Osteocyte (in vitro differentiated cells): ENCODE measurements at regions not wholly inside any gene's neighbourhood (a gene's known extent, or its start where the extent isn't known, plus 50 kb on each side); places are given as distances from the start of the nearest gene placed in this dataset.

ENCODE experiments used
- DNase-seq: peaks from one replicate; pipeline ENCODE4 v3.0.0; 2021; ENCODE audit warnings: mixed read lengths; ENCODE audit not compliant: unreplicated experiment; ENCODE audit errors: extremely low spot score
- H3K27ac Mint-ChIP-seq: one replicate; pipeline ENCODE4 v1.8.0; 2021; ENCODE audit warnings: mild to moderate bottlenecking, mixed read lengths; ENCODE audit not compliant: unreplicated experiment
- H3K27me3 Mint-ChIP-seq: one replicate; pipeline ENCODE4 v1.8.0; 2021; ENCODE audit warnings: mixed read lengths; ENCODE audit not compliant: unreplicated experiment
- H3K36me3 Mint-ChIP-seq: one replicate; pipeline ENCODE4 v1.8.0; 2021; ENCODE audit warnings: mixed read lengths; ENCODE audit not compliant: unreplicated experiment
- H3K4me1 Mint-ChIP-seq: one replicate; pipeline ENCODE4 v1.8.0; 2021; ENCODE audit warnings: mixed read lengths; ENCODE audit not compliant: unreplicated experiment
- H3K4me3 Mint-ChIP-seq: one replicate; pipeline ENCODE4 v1.8.0; 2021; ENCODE audit warnings: mild to moderate bottlenecking, moderate library complexity, mixed read lengths; ENCODE audit not compliant: unreplicated experiment
- H3K9me3 Mint-ChIP-seq: one replicate; pipeline ENCODE4 v1.8.0; 2021; ENCODE audit warnings: mixed read lengths; ENCODE audit not compliant: unreplicated experiment
- TF ChIP-seq, protein P1 (sequence below): fragments of 200-600 bp; sonication (generic); IDR thresholded peaks from 2 replicates; pipeline ENCODE4 v1.5.0; 2021; ENCODE audit warnings: antibody characterized with exemption, mild to moderate bottlenecking, moderate library complexity

GRCh38 chr2:240255811-240256703 lies 115.6 kb upstream of the OTOS start:
- no peaks in the 10 kb centered on the region for H3K27me3 Mint-ChIP-seq
- TF ChIP-seq, protein P1, sequence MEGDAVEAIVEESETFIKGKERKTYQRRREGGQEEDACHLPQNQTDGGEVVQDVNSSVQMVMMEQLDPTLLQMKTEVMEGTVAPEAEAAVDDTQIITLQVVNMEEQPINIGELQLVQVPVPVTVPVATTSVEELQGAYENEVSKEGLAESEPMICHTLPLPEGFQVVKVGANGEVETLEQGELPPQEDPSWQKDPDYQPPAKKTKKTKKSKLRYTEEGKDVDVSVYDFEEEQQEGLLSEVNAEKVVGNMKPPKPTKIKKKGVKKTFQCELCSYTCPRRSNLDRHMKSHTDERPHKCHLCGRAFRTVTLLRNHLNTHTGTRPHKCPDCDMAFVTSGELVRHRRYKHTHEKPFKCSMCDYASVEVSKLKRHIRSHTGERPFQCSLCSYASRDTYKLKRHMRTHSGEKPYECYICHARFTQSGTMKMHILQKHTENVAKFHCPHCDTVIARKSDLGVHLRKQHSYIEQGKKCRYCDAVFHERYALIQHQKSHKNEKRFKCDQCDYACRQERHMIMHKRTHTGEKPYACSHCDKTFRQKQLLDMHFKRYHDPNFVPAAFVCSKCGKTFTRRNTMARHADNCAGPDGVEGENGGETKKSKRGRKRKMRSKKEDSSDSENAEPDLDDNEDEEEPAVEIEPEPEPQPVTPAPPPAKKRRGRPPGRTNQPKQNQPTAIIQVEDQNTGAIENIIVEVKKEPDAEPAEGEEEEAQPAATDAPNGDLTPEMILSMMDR: no peak
- H3K36me3 Mint-ChIP-seq: no peaks in the 10 kb centered on the region
- no peak overlapping the region for H3K27ac Mint-ChIP-seq
- H3K4me1 Mint-ChIP-seq: peaks cover 8% of the 10 kb centered on the region
- no peak overlapping the region for H3K4me3 Mint-ChIP-seq
- DNase-seq: no peak
- H3K9me3 Mint-ChIP-seq: no peaks in the 10 kb centered on the region

DNA sequence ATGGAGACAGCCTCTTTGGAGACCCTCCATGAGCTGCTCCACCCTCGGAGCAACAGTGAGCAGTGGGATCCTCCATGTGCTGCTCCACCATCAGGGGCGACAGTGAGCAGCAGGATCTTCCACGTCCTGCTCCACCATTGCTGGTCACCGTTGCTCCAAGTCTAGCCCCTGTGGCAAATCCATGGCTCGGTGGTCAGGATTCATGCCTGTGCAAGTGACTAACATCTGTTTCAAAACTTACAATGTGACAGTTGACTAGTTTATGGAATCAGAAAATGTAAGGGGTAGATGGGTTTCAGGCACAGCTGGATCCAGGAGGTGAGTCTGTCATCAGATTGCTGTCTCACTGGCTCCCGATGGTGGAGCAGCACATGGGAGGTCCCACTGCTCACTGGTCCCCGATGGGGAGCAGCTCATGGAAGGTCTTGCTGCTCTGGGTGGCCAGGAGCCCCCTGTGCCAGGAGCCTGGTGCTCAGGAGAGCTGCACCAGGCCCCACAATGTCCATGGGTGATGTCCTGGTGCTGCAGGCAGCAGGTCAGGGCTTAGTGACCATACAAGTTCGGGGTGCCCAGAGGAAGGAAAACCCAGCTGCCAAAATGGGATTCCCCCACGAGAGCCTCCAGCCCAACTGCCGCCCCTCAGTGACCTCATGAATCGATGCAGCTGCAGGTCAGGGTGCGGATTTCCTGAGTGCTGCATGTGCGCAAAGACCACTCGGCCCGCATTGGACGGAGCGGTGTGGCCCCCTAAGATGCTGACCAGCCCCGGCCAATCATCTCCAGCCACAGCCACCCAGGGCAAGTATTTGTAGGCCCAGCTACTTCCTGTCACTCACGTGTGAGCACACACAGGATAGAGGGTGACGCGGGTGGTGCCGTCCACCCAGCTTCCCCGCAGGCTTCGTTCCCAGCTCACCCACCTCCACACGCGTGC lies 116.5 kb upstream of the OTOS start:
- Mint-ChIP-seq H3K4me1 (no peaks in the 10 kb centered on the region), H3K27ac (no peak overlapping the region), H3K4me3 (no peak overlapping the region), H3K36me3 (no peaks in the 10 kb centered on the region), H3K9me3 (peaks cover 3% of the 10 kb centered on the region), H3K27me3 (peaks cover 3% of the 10 kb centered on the region)
- DNase-seq: peak; percentile 79
- TF ChIP-seq, protein P1: no peak

DNA sequence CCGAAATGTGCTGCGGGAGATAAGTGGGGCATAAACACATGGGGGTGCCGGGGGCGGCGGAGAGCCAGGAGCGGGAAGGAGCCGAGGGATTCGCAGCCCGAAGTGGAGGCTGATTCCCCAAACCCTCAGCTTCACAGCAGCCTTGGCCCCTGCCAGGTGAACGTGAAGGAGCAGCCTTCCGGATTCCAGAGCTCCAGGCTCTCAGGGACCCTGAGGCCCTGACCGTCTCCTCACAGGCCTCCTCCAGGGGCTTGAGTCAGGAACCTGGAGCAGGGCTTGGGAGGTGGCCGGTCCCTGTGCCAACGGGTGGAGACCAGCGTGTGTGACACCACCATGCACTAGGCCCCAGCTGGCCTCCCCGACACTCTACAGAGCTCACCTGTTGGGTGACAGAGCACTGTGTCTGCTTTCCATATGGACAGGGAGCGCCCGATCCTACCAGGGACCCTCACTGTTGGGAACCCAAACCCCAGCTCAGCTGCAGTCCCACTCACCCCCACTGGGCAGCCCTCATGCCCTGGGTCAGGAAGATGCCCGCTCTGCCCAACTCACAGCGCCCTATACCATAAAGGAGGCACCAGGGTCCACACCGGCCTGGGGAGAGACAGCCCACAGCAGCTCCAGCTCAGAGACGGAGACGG lies 117.6 kb upstream of the OTOS start:
- Mint-ChIP-seq H3K4me3 (no peak overlapping the region), H3K9me3 (peaks cover 10% of the 10 kb centered on the region), H3K36me3 (peaks cover 2% of the 10 kb centered on the region), H3K4me1 (no peaks in the 10 kb centered on the region), H3K27ac (no peak overlapping the region), H3K27me3 (peaks cover 3% of the 10 kb centered on the region)
- DNase-seq: no peak
- TF ChIP-seq, protein P1: no peak

DNA sequence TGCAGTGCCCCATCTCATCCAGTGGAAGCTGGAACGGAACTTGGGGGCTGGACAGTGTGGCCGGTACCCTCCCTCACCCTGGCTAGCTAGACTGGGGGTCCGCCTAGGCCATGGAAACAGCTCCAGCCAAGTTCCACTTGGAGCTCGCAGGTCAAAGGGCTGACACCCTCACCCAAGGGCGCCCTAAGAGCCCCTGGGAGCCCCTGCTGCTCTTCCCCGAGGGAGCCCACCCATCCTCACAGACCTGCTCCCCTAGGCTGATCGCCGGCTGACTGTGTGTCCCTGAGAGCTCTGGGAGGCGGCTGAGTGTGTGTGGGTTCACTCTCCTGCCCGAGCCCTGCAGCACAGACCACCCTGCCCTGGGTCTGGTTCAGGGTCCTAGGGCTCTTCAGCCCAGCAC lies 118.2 kb upstream of the OTOS start:
- H3K4me3 Mint-ChIP-seq: no peak overlapping the region
- peaks cover 3% of the 10 kb centered on the region for H3K27me3 Mint-ChIP-seq
- TF ChIP-seq, protein P1: no peak
- peaks cover 15% of the 10 kb centered on the region for H3K9me3 Mint-ChIP-seq
- no peak overlapping the region for H3K27ac Mint-ChIP-seq
- peaks cover 2% of the 10 kb centered on the region for H3K36me3 Mint-ChIP-seq
- H3K4me1 Mint-ChIP-seq: no peaks in the 10 kb centered on the region
- DNase-seq: no peak
